NCI-H82 treated with DMSO at 0.1 percent for 48 hours (cell line): ENCODE measurements at regions not wholly inside any gene's neighbourhood (a gene's known extent, or its start where the extent isn't known, plus 50 kb on each side); places are given as distances from the start of the nearest gene placed in this dataset.
A peak's percentile ranks its signal among the peaks of the same experiment; 100 is the strongest.
"Not testable (repeated sequence)": the region's sequence is repeated elsewhere in the genome, so short reads cannot be mapped to it uniquely, and the experiment has no call there.

Experiments
- DNase-seq: peaks from one replicate; lab custom pipeline; 2025; ENCODE audit not compliant: unreplicated experiment; lab: John Stamatoyannopoulos, UW

GRCh38 chr15:91413142-91413541, 313.1 kb downstream of the SV2B start:
- DNase-seq: peak; percentile 20

GRCh38 chr15:91414124-91414523, 314.1 kb downstream of the SV2B start:
- no peak for DNase-seq

GRCh38 chr15:91415258-91415657, 315.2 kb downstream of the SV2B start:
- not testable (repeated sequence) for DNase-seq

GRCh38 chr15:91420689-91421088, 320.6 kb downstream of the SV2B start:
- DNase-seq: no peak

- no peak for DNase-seq
Observed at GRCh38 chr15:91422797-91423196, 322.7 kb downstream of the SV2B start.

GRCh38 chr15:91424001-91424400, 323.9 kb downstream of the SV2B start:
- no peak for DNase-seq

GRCh38 chr15:91426412-91426811, 326.4 kb downstream of the SV2B start:
- DNase-seq: no peak

- no peak for DNase-seq
Observed at GRCh38 chr15:91429973-91430372, 329.9 kb downstream of the SV2B start.

GRCh38 chr15:91431041-91431715, 331.1 kb downstream of the SV2B start:
- DNase-seq: no peak

- DNase-seq: no peak
Observed at GRCh38 chr15:91435113-91435512, 335.1 kb downstream of the SV2B start.

GRCh38 chr15:91444656-91445055, 344.6 kb downstream of the SV2B start:
- no peak for DNase-seq

GRCh38 chr15:91445695-91446228, 345.7 kb downstream of the SV2B start:
- no peak for DNase-seq

GRCh38 chr15:91447991-91448644, 348.1 kb downstream of the SV2B start:
- DNase-seq: no peak

GRCh38 chr15:91453376-91453775, 353.3 kb downstream of the SV2B start:
- DNase-seq: not testable (repeated sequence)

GRCh38 chr15:91456251-91456718, 356.2 kb downstream of the SV2B start:
- no peak for DNase-seq

GRCh38 chr15:91456921-91457320, 356.9 kb downstream of the SV2B start:
- no peak for DNase-seq

- DNase-seq: no peak
Observed at GRCh38 chr15:91461377-91461776, 361.3 kb downstream of the SV2B start.

- DNase-seq: no peak
Observed at GRCh38 chr15:91465086-91465485, 365.0 kb downstream of the SV2B start.

- no peak for DNase-seq
Observed at GRCh38 chr15:91465696-91466095, 365.6 kb downstream of the SV2B start.

- DNase-seq: no peak
Observed at GRCh38 chr15:91468871-91469580, 369.0 kb downstream of the SV2B start.

GRCh38 chr15:91469632-91470567, 369.8 kb downstream of the SV2B start:
- no peak for DNase-seq
